ENCODE measurements at regions not wholly inside any gene's neighbourhood (a gene's known extent, or its start where the extent isn't known, plus 50 kb on each side); places are given as distances from the start of the nearest gene placed in this dataset.

GRCh38 chr13:99055281-99055680 lies 77.4 kb upstream of the DOCK9 start:
- DNase-seq (ENCODE audit: low read depth) = no peak

GRCh38 chr13:99055735-99056134 lies 77.9 kb upstream of the DOCK9 start:
- DNase-seq (ENCODE audit: low read depth) = no peak

GRCh38 chr13:99056381-99057014 lies 78.6 kb upstream of the DOCK9 start:
- no peak for DNase-seq (ENCODE audit: low read depth)

- no peak for DNase-seq (ENCODE audit: low read depth)
Observed at GRCh38 chr13:99057310-99057975, 79.6 kb upstream of the DOCK9 start.

DNA sequence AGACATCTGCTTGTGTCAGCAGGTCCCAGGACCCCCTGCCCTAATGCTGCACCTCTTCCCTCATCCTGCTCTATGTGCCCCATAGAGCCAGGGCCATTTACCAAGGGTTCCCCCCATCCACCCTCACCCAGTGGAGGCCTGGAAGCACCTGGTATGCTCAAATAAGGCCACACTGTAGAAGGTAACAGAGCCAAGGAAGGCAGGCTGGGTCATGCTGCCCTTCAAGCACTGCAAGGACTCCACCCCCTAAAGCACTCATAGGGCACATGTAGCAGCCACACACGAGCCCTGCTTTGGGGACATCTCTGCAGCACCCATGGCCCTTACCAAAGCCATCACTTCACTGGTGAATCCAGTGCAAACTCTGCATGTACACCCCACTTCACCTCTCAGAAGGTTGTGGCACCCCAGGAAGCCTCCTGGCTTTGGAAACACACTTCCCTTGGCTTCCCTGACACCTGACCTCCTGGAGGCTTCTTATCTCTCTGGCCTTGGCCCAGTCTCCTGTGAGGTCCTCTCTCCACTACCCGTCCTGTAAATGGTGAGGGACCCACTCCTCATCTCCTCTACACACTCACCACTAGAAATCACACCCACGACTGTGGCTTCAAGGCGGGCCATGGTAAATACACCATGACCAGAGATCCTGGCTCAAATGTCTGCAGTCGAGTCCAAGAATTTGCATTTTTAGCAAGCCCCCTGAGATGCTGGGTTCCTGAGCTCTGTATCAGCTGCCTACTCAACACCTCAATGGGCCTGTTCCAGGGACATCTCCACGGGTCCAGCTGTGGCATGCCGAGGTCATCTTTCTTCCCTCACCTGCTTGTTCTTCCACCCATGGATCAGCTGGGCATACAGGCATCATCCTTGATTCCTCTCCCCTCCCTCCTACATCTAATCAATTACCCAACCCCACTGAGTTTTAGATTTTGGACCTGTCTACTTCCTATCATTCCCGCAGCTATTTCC lies 80.9 kb upstream of the DOCK9 start:
- DNase-seq (ENCODE audit: low read depth) = no peak

DNA sequence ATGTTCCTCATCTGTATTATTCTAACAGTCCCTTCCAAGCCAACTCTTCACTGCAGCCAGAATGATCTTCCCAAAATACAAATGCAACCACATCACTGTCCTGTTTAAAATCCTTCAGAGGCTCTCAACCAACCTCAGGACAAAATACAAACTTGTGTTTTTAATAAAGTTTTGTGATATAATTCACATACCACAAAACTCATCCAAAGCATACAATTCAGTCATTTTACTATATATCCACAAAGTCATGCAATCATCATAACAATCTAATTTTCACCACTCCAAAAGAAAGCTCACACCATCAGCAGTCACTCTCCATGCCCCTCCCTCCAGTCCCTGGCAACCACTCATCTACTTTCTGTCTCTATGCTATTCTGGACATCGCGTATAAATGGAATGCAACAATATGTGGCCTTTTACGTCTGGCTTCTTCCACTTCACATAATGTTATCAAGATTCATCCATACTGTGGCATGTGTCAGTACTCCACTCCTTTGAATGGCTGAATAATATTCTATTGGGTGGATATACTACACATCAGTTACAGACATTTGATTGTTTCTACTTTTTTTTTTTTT lies 81.7 kb upstream of the DOCK9 start:
- DNase-seq (ENCODE audit: low read depth) = no peak

- DNase-seq (ENCODE audit: low read depth) = no peak
Observed at GRCh38 chr13:99061411-99061810, 83.5 kb upstream of the DOCK9 start.

- no peak for DNase-seq (ENCODE audit: low read depth)
Observed at GRCh38 chr13:99062593-99062992, 84.7 kb upstream of the DOCK9 start.

DNA sequence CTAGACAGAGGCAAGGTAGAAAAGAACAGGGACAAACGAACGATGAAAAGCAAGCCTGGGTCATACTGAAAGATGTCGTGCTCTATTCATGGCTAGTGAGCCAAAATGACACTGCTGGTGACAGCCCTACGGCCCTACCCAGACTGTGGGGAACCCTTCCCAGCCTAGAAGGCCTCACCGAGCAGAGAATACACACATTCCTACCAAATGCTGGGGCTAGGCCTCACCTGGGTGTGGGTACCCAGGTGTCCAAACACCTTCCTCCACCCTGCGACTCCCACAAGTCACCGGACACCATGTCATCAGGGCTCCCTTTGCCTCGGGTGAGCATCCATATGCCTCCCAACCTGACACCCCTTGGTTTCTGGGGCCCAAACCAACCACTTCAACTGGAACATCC lies 85.3 kb upstream of the DOCK9 start:
- DNase-seq (ENCODE audit: low read depth) = no peak

DNA sequence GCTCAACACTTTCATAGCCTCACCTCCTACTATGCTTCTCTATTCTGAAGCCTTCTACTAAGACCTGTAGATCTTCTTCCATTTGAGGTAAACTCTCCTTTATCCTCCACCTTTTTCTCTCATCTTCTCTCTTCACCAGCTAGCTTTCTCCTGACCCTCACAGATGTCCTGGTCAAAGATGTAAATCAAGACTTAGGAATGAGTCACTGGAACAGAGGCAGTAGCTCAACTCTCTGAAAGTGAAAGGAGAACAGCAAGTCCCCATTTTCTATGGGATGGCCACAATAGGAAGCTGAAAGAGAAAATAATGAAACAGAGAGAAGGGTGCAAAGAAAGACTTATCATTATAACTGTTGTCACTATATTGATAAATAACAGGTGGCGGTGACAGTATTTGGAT lies 86.1 kb upstream of the DOCK9 start:
- DNase-seq (ENCODE audit: low read depth) = no peak

DNA sequence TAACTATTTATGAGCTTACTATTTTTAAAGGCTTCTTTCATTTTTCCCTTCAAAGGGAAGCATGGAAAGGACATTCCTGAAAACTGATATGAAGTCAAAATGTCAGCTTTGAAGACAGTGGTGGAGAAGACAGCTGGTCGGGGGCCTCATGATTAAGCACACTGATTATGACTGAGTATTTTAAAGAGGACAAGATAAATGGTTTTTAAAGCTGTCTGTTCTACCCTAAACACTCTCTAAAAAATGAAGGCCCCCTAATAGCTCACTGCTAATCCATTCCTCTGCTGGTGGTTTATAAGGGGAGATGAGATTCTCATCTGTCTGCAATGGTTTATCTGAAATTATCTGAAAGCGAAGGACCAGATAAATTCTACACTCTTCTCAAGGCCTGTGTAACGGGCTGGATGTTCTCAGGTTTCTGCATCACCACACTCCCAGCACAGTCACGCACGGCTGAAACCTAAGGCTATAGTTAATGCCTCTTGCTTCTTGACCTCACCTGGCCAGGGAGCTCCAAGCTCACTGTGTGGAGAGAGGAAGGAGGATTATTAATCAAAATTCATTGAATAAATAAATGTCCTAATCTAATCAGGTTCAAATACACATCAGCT lies 86.9 kb upstream of the DOCK9 start:
- DNase-seq (ENCODE audit: low read depth) = no peak

DNA sequence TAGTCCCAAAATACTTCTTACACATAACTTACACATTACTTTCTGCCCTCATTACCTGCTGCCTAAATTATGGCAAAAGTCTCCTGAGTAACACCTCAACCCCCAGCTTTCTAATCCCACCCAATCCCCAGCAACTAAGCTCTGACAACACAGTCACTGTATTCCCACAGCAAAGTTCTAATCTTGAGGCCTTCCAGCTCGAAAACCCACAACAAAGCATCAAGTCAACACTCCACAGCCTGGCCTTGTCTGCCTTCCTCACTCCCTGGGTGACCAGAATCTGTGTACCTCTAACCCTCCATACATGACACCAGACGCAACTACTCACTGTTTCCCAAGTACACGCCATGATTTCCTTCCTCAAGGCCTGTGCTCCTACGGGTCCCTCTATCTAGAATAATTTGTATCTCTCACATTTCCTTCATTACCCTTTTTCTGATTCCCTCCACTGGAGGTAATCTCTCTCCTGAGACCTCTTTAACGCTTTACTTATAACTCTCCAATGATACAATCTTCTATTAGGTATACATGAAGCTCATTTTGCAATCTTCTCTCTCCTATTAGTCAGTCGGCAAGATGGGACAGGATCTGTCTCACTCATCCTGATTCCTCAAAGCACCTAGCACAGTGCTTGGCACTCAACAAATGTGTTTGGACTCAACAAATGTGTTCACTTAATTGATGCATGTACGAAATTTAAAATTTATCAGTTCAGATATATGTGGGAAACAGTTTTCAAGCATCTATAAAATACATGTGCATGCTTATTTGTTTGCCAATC lies 87.6 kb upstream of the DOCK9 start:
- no peak for DNase-seq (ENCODE audit: low read depth)

DNA sequence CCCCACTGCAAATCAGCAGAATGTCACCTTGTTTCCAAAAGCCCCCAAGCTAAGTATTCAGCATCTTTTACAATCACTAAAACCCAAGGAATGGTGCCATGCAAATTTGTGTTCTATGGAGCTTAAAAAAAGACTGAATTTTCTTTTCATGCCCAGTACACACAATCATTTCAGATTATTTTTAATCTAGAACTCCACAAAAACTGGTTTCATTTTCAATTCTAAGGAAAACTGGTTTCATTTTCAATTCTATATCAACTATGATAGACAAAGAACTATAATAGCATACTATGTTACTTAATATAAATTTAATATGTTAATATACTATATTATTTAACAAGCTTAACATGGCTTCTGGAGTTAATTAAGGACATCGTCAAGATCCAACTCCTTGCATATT lies 88.4 kb upstream of the DOCK9 start:
- no peak for DNase-seq (ENCODE audit: low read depth)

DNA sequence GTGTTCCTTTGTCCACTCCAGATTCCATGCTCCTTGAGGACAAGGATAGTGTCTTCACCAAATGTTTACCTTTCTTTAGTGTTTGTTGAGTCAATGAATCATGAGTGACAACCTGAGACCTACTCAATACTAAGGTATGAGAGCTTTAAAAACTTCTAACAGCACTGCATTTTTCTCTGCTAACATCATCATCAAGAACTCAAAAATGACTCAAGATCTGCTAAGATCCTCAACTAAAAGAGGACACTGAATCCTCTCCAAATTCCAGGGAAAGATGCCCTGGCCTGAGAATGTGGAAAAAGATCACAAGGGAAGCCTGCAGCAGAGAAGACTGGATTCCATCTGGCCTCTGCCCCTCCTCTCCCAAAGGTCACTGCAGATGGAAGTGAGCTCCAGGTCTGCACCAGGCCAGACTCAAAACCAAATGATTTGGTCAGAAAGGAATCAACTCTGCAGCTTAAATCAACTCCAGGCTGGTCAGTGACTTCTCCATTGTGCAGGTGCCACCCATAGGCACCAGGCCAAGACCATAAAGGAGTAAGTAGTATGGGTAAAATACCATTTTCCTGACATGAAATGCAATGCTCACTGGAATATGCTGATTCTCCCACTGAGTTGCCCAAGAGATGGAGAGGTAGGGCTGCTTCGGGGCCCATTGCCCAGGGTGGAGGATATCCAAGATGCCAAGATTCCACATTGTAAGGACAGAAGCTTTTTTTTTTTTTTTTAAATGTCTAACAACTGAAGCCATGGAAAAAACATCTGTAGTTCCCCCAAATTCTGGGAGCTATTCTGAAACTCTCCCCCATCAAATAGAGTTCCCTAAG lies 89.5 kb upstream of the DOCK9 start:
- peak; percentile 69 for DNase-seq (ENCODE audit: low read depth)

GRCh38 chr13:99071211-99071610 lies 93.3 kb upstream of the DOCK9 start:
- no peak for DNase-seq (ENCODE audit: low read depth)

GRCh38 chr13:99071666-99072065 lies 93.8 kb upstream of the DOCK9 start:
- DNase-seq (ENCODE audit: low read depth) = no peak

GRCh38 chr13:99072356-99072755 lies 94.5 kb upstream of the DOCK9 start:
- DNase-seq (ENCODE audit: low read depth) = no peak

GRCh38 chr13:99072941-99073340 lies 95.1 kb upstream of the DOCK9 start:
- no peak for DNase-seq (ENCODE audit: low read depth)

GRCh38 chr13:99074693-99075092 lies 96.8 kb upstream of the DOCK9 start:
- DNase-seq (ENCODE audit: low read depth) = no peak
